SJSA1 (cell line): ENCODE measurements at regions not wholly inside any gene's neighbourhood (a gene's known extent, or its start where the extent isn't known, plus 50 kb on each side); places are given as distances from the start of the nearest gene placed in this dataset.
"Not testable (repeated sequence)": the region's sequence is repeated elsewhere in the genome, so short reads cannot be mapped to it uniquely, and the experiment has no call there.

Experiments
- DNase-seq, 2 experiments: peaks; one replicate each; pipeline ENCODE4 v3.0.0-alpha.2; 2015 to 2020; ENCODE audit warnings: low spot score in 2 of 2, low read depth in 1 of 2
- H3K27ac ChIP-seq: fragments of 250-450 bp; sonication (Bioruptor Pico); 2 replicates; pipeline ENCODE4 v1.5.1; 2020; ENCODE audit warnings: mild to moderate bottlenecking, moderate library complexity
- H3K27me3 ChIP-seq: fragments of 250-450 bp; sonication (Bioruptor Pico); replicated peaks from 2 replicates; pipeline ENCODE4 v1.5.1; 2020; ENCODE audit warnings: mild to moderate bottlenecking, moderate library complexity
- H3K36me3 ChIP-seq: fragments of 250-450 bp; sonication (Bioruptor Pico); 2 replicates; pipeline ENCODE4 v1.5.1; 2020; ENCODE audit warnings: mild to moderate bottlenecking
- H3K4me1 ChIP-seq: fragments of 250-450 bp; sonication (Bioruptor Pico); replicated peaks from 2 replicates; pipeline ENCODE4 v1.6.1; 2021; ENCODE audit warnings: mild to moderate bottlenecking
- H3K4me3 ChIP-seq: fragments of 250-450 bp; sonication (Bioruptor Pico); 2 replicates; pipeline ENCODE4 v1.5.1; 2020; ENCODE audit warnings: mild to moderate bottlenecking
- H3K9me3 ChIP-seq: fragments of 250-450 bp; sonication (Bioruptor Pico); replicated peaks from 2 replicates; pipeline ENCODE4 v1.5.1; 2020; ENCODE audit warnings: mild to moderate bottlenecking

- Histone ChIP-seq H3K27ac (no peak overlapping the region), H3K4me1 (no peaks in the 10 kb centered on the region), H3K36me3 (no peaks in the 10 kb centered on the region), H3K4me3 (no peak overlapping the region), H3K9me3 (no peaks in the 10 kb centered on the region), H3K27me3 (no peaks in the 10 kb centered on the region)
- no peak for DNase-seq
Observed at GRCh38 chr18:33826151-33826550, 248.1 kb downstream of the ASXL3 start.

GRCh38 chr18:33821503-33821902 lies 243.5 kb downstream of the ASXL3 start:
- Histone ChIP-seq H3K4me1 (no peaks in the 10 kb centered on the region), H3K9me3 (no peaks in the 10 kb centered on the region), H3K36me3 (no peaks in the 10 kb centered on the region), H3K27ac (no peak overlapping the region), H3K27me3 (no peaks in the 10 kb centered on the region), H3K4me3 (no peak overlapping the region)
- no peak for DNase-seq

- Histone ChIP-seq H3K4me1 (no peaks in the 10 kb centered on the region), H3K36me3 (no peaks in the 10 kb centered on the region), H3K27ac (no peak overlapping the region), H3K27me3 (no peaks in the 10 kb centered on the region), H3K9me3 (no peaks in the 10 kb centered on the region), H3K4me3 (no peak overlapping the region)
- DNase-seq = no peak
Observed at GRCh38 chr18:33820517-33821371, 242.7 kb downstream of the ASXL3 start.

- H3K27ac ChIP-seq, H3K4me3 ChIP-seq, H3K4me1 ChIP-seq, DNase-seq, H3K36me3 ChIP-seq, H3K9me3 ChIP-seq, H3K27me3 ChIP-seq: not testable (repeated sequence)
Observed at GRCh38 chr18:33819692-33820343, 241.8 kb downstream of the ASXL3 start.

GRCh38 chr18:33818145-33818544 lies 240.1 kb downstream of the ASXL3 start:
- Histone ChIP-seq H3K4me1 (no peaks in the 10 kb centered on the region), H3K27me3 (no peaks in the 10 kb centered on the region), H3K36me3 (no peaks in the 10 kb centered on the region), H3K9me3 (no peaks in the 10 kb centered on the region), H3K4me3 (no peak overlapping the region), H3K27ac (no peak overlapping the region)
- no peak for DNase-seq

- H3K4me1 ChIP-seq = no peaks in the 10 kb centered on the region
- no peaks in the 10 kb centered on the region for H3K36me3 ChIP-seq
- H3K9me3 ChIP-seq = no peaks in the 10 kb centered on the region
- H3K4me3 ChIP-seq = no peak overlapping the region
- no peak overlapping the region for H3K27ac ChIP-seq
- H3K27me3 ChIP-seq = no peaks in the 10 kb centered on the region
- no peak for DNase-seq
Observed at GRCh38 chr18:33817096-33817495, 239.1 kb downstream of the ASXL3 start.

GRCh38 chr18:33814546-33814945 lies 236.5 kb downstream of the ASXL3 start:
- H3K27me3 ChIP-seq = no peaks in the 10 kb centered on the region
- no peak overlapping the region for H3K4me3 ChIP-seq
- no peaks in the 10 kb centered on the region for H3K4me1 ChIP-seq
- no peaks in the 10 kb centered on the region for H3K36me3 ChIP-seq
- DNase-seq = no peak
- no peaks in the 10 kb centered on the region for H3K9me3 ChIP-seq
- H3K27ac ChIP-seq = no peak overlapping the region

GRCh38 chr18:33812186-33812585 lies 234.2 kb downstream of the ASXL3 start:
- no peaks in the 10 kb centered on the region for H3K9me3 ChIP-seq
- no peak for DNase-seq
- no peaks in the 10 kb centered on the region for H3K27me3 ChIP-seq
- H3K36me3 ChIP-seq = no peaks in the 10 kb centered on the region
- H3K4me3 ChIP-seq = no peak overlapping the region
- H3K27ac ChIP-seq = no peak overlapping the region
- no peaks in the 10 kb centered on the region for H3K4me1 ChIP-seq

GRCh38 chr18:33805592-33805991 lies 227.6 kb downstream of the ASXL3 start:
- Histone ChIP-seq H3K27ac (no peak overlapping the region), H3K27me3 (no peaks in the 10 kb centered on the region), H3K4me3 (no peak overlapping the region), H3K36me3 (no peaks in the 10 kb centered on the region), H3K4me1 (no peaks in the 10 kb centered on the region), H3K9me3 (no peaks in the 10 kb centered on the region)
- no peak for DNase-seq

- Histone ChIP-seq H3K36me3 (no peaks in the 10 kb centered on the region), H3K27ac (no peak overlapping the region), H3K4me1 (no peaks in the 10 kb centered on the region), H3K9me3 (no peaks in the 10 kb centered on the region), H3K4me3 (no peak overlapping the region), H3K27me3 (no peaks in the 10 kb centered on the region)
- no peak for DNase-seq
Observed at GRCh38 chr18:33804258-33804657, 226.2 kb downstream of the ASXL3 start.

GRCh38 chr18:33803636-33804035 lies 225.6 kb downstream of the ASXL3 start:
- no peak overlapping the region for H3K4me3 ChIP-seq
- DNase-seq = no peak
- H3K9me3 ChIP-seq = no peaks in the 10 kb centered on the region
- H3K36me3 ChIP-seq = no peaks in the 10 kb centered on the region
- H3K27me3 ChIP-seq = no peaks in the 10 kb centered on the region
- no peaks in the 10 kb centered on the region for H3K4me1 ChIP-seq
- H3K27ac ChIP-seq = no peak overlapping the region

- no peaks in the 10 kb centered on the region for H3K9me3 ChIP-seq
- DNase-seq = no peak
- no peak overlapping the region for H3K4me3 ChIP-seq
- no peak overlapping the region for H3K27ac ChIP-seq
- no peaks in the 10 kb centered on the region for H3K27me3 ChIP-seq
- no peaks in the 10 kb centered on the region for H3K4me1 ChIP-seq
- H3K36me3 ChIP-seq = no peaks in the 10 kb centered on the region
Observed at GRCh38 chr18:33802955-33803354, 224.9 kb downstream of the ASXL3 start.
